OCI-LY1 (cell line): ENCODE measurements at regions not wholly inside any gene's neighbourhood (a gene's known extent, or its start where the extent isn't known, plus 50 kb on each side); places are given as distances from the start of the nearest gene placed in this dataset.

Experiments
- H2AFZ ChIP-seq: fragments of 200-600 bp; sonication (generic), shearing (Covaris generic); 2 replicates; pipeline ENCODE4 v1.6.0; 2014; ENCODE audit warnings: antibody characterized with exemption, mild to moderate bottlenecking, low read length
- H3F3A ChIP-seq: fragments of 200-600 bp; sonication (generic), shearing (Covaris generic); 2 replicates; pipeline ENCODE4 v1.6.0; 2014; ENCODE audit warnings: mild to moderate bottlenecking, antibody characterized with exemption, low read length, moderate library complexity; ENCODE audit not compliant: insufficient read depth
- H3K27ac ChIP-seq: fragments of 200-600 bp; sonication (generic); 2 replicates; pipeline ENCODE4 v1.5.1; 2014; ENCODE audit warnings: low read length, mixed run types, mild to moderate bottlenecking, low read depth; ENCODE audit not compliant: poor library complexity, severe bottlenecking
- H3K27me3 ChIP-seq: fragments of 200-600 bp; sonication (generic); 2 replicates; pipeline ENCODE4 v1.6.0; 2014; ENCODE audit warnings: antibody characterized with exemption, mild to moderate bottlenecking, low read length, moderate library complexity; ENCODE audit not compliant: insufficient read depth
- H3K36me3 ChIP-seq: fragments of 200-600 bp; sonication (generic); 2 replicates; pipeline ENCODE4 v1.6.1; 2014; ENCODE audit warnings: mild to moderate bottlenecking, antibody characterized with exemption, low read length, moderate library complexity, mixed read lengths; ENCODE audit not compliant: insufficient read depth
- H3K4me1 ChIP-seq: fragments of 200-600 bp; sonication (generic); 2 replicates; pipeline ENCODE4 v1.5.1; 2014; ENCODE audit warnings: mild to moderate bottlenecking, low read length, moderate library complexity; ENCODE audit not compliant: insufficient read depth, severe bottlenecking
- H3K4me2 ChIP-seq: fragments of 200-600 bp; sonication (generic), shearing (Covaris generic); 2 replicates; pipeline ENCODE4 v1.6.1; 2014; ENCODE audit warnings: low read length
- H3K4me3 ChIP-seq: fragments of 200-600 bp; sonication (generic); 2 replicates; pipeline ENCODE4 v1.5.1; 2014; ENCODE audit warnings: low read length, low read depth, mild to moderate bottlenecking, mixed read lengths; ENCODE audit not compliant: poor library complexity, severe bottlenecking
- H3K79me2 ChIP-seq: fragments of 200-600 bp; shearing (Covaris generic); 2 replicates; pipeline ENCODE4 v1.6.1; 2016; ENCODE audit warnings: mixed run types, low read length, mixed read lengths; ENCODE audit not compliant: insufficient read depth
- H3K9ac ChIP-seq: fragments of 200-600 bp; sonication (generic), shearing (Covaris generic); 2 replicates; pipeline ENCODE4 v1.6.1; 2014; ENCODE audit warnings: mild to moderate bottlenecking, low read length, mixed read lengths
- H3K9me2 ChIP-seq: fragments of 200-600 bp; sonication (generic), shearing (Covaris generic); 2 replicates; pipeline ENCODE4 v1.6.1; 2014; ENCODE audit warnings: low read depth, mild to moderate bottlenecking, low read length, mixed read lengths
- H3K9me3 ChIP-seq: fragments of 200-600 bp; shearing (Covaris generic); 2 replicates; pipeline ENCODE4 v1.6.1; 2014; ENCODE audit warnings: low read length, mixed read lengths
- H4K20me1 ChIP-seq: fragments of 200-600 bp; sonication (generic), shearing (Covaris generic); 2 replicates; pipeline ENCODE4 v1.6.0; 2016; ENCODE audit warnings: mild to moderate bottlenecking, low read length; ENCODE audit not compliant: insufficient read depth
- EZH2 ChIP-seq: fragments of 200-600 bp; sonication (generic), shearing (Covaris generic); IDR thresholded peaks from 2 replicates; pipeline ENCODE4 v1.8.0; 2017; ENCODE audit warnings: borderline replicate concordance, mixed run types, mild to moderate bottlenecking, antibody characterized with exemption, low read length, moderate library complexity, mixed read lengths
- TF ChIP-seq, protein P1 (sequence below): fragments of 200-600 bp; sonication (generic), shearing (Covaris generic); IDR thresholded peaks from 2 replicates; pipeline ENCODE4 v1.5.1; 2017; ENCODE audit warnings: mild to moderate bottlenecking, antibody characterized with exemption, low read length, moderate library complexity, mixed read lengths

DNA sequence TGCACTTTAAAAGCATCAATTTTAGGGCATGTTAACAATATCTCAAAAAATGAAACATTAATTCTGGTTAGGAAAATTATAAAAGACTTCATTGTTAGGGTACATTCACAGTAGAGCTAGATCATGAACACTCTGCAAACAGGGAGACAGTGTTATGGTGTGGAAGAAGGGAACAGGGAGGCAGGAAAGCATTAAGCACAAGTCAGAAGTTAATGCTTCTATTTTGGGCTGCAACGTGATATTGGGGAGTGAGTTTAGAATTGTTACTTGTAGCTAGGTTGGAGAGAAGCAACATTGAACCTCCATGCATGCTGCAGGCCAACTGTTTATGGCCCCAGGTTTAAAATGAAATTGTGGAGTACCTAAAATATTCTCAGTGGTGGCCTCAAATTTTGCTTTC is 278.1 kb upstream of the NMUR2 start:
- Histone ChIP-seq H3K79me2 (no peaks in the 10 kb centered on the region), H3K9me2 (no peaks in the 10 kb centered on the region), H3K9ac (no peak overlapping the region), H3K4me2 (no peak overlapping the region), H3F3A (no peaks in the 10 kb centered on the region), H3K4me3 (no peak overlapping the region), H4K20me1 (no peaks in the 10 kb centered on the region), H3K36me3 (no peaks in the 10 kb centered on the region), H3K9me3 (no peaks in the 10 kb centered on the region), H2AFZ (no peak overlapping the region), H3K27me3 (no peaks in the 10 kb centered on the region), H3K4me1 (no peaks in the 10 kb centered on the region), H3K27ac (no peak overlapping the region)
- no peak for TF ChIP-seq EZH2
- TF ChIP-seq, protein P1, sequence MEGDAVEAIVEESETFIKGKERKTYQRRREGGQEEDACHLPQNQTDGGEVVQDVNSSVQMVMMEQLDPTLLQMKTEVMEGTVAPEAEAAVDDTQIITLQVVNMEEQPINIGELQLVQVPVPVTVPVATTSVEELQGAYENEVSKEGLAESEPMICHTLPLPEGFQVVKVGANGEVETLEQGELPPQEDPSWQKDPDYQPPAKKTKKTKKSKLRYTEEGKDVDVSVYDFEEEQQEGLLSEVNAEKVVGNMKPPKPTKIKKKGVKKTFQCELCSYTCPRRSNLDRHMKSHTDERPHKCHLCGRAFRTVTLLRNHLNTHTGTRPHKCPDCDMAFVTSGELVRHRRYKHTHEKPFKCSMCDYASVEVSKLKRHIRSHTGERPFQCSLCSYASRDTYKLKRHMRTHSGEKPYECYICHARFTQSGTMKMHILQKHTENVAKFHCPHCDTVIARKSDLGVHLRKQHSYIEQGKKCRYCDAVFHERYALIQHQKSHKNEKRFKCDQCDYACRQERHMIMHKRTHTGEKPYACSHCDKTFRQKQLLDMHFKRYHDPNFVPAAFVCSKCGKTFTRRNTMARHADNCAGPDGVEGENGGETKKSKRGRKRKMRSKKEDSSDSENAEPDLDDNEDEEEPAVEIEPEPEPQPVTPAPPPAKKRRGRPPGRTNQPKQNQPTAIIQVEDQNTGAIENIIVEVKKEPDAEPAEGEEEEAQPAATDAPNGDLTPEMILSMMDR: no peak

DNA sequence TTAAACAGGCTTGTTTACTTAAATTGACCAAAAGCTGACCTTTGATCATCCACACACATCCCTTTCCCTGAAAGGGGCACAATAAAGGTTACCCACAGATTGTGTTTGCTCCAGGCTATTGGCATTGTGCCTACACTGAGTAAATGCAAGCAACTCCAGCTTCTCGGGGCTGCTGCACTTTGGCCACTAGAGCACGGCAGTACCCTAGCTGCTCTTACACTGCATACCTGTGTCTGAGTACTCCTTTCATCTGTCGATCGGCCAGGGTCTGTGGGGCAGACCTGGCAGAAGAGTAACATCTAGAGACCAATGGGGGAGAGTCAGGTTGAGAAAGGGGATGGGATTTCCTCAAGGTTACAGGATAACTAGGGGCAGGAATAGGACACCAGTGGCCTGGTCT is 281.9 kb upstream of the NMUR2 start:
- H2AFZ ChIP-seq: no peak overlapping the region
- no peaks in the 10 kb centered on the region for H3K9me3 ChIP-seq
- no peaks in the 10 kb centered on the region for H3K36me3 ChIP-seq
- H3K9ac ChIP-seq: no peak overlapping the region
- no peak overlapping the region for H3K4me2 ChIP-seq
- no peaks in the 10 kb centered on the region for H3K9me2 ChIP-seq
- no peak for TF ChIP-seq EZH2
- TF ChIP-seq, protein P1: no peak
- no peaks in the 10 kb centered on the region for H3F3A ChIP-seq
- H3K79me2 ChIP-seq: no peaks in the 10 kb centered on the region
- H3K27me3 ChIP-seq: no peaks in the 10 kb centered on the region
- H3K4me3 ChIP-seq: no peak overlapping the region
- H4K20me1 ChIP-seq: no peaks in the 10 kb centered on the region
- H3K4me1 ChIP-seq: no peaks in the 10 kb centered on the region
- no peak overlapping the region for H3K27ac ChIP-seq

DNA sequence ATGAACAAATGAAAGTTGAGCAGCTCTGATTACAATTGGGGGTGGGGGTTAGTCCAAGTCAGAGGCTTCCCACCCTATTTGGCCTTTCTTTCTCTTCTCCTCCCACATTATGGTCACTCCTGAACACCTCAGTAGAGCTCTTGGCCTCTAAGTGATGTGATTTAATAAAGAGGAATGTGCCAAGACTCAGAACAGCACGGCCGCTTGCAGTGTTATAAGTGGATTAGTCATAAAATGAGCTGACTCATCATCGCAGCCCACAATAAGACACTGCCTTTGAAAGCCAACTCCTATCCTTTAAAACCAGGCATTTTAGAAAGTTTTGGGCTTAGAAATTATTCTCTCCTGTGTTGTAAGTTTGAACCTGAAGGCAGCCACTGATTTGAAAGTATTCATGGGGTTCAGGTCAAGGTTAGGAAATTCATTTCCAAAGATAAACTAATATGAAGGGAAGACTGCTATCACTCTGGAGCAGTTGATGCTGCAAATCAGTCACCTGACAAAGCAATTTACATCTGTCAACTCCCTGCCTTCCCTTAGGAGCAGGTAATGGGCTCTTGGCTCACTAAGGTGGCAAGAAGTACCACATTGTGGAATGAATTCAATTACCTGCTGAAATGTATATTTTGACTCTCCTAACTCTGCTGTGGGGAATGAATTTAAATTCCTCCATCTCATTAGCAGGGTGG is 283.6 kb upstream of the NMUR2 start:
- Histone ChIP-seq H4K20me1 (no peaks in the 10 kb centered on the region), H3K9me3 (no peaks in the 10 kb centered on the region), H3K27me3 (no peaks in the 10 kb centered on the region), H3F3A (no peaks in the 10 kb centered on the region), H3K9ac (no peak overlapping the region), H3K4me1 (no peaks in the 10 kb centered on the region), H3K79me2 (no peaks in the 10 kb centered on the region), H3K4me2 (no peak overlapping the region), H3K4me3 (no peak overlapping the region), H3K9me2 (no peaks in the 10 kb centered on the region), H3K27ac (no peak overlapping the region), H2AFZ (no peak overlapping the region), H3K36me3 (no peaks in the 10 kb centered on the region)
- TF ChIP-seq EZH2: no peak
- TF ChIP-seq, protein P1: no peak
